Stimulated activated naive CD4-positive, alpha-beta T cell treated with Interleukin-2 at 50 U/mL for 16 hours (primary cell): ENCODE measurements at regions not wholly inside any gene's neighbourhood (a gene's known extent, or its start where the extent isn't known, plus 50 kb on each side); places are given as distances from the start of the nearest gene placed in this dataset.
"Not testable (repeated sequence)": the region's sequence is repeated elsewhere in the genome, so short reads cannot be mapped to it uniquely, and the experiment has no call there.

Experiments
- DNase-seq: peaks from one replicate; lab custom pipeline; 2025; lab: John Stamatoyannopoulos, UW

DNA sequence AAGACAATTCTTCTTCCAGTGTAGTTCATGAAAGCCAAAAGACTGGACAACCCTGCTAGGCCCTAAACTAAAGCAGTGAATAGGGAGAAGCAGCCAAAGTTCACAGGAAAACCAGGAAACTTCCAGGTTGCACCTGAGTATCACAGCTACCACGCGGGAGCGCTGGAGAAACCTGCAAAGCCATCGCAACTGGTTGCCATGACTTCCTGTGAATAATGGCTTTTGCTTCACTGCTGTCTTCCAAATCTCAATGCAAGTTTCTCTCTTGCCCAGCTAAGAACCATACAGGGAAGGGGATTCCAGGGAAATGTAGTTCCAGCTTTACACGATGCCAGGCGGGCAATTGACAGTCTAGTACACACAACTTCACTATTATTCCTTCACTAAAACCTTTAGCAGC, 114.1 kb downstream of the GXYLT1 start:
- DNase-seq, result no peak

DNA sequence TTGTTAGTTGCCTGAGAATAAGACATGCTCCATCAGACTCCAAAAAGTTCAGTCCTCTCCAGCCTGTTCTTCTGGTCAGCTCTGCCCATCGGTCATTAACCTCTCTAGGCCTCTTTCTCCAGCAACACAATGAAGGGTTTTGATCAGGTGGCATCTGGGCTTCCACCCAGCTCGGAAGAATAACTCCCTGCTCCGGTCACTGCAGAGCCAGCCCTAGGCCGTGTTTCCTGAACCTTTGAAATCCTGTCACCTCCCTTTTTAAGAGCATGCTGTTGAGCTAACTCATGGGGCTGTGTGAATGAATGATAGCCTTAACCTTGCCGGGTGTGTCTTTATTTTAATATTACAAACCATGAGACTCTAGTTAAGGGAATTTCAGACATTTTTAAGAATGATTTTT, 117.1 kb downstream of the GXYLT1 start:
- DNase-seq, result no peak

DNA sequence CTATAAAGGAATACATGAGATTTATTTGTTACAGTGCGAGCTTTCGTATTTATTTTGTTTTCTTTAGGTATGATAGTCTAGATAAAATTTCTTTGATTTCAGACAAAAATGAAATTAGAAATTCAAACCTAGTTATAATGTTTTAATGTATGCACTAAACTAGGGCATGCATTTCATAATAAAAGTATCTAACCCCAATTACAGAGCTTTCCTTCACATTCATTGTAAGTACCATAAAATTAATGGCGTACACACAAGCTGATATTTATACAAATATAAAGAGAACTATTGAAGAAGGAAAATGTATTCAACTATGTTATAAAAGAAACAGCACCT, 120.2 kb downstream of the GXYLT1 start:
- no peak for DNase-seq

DNA sequence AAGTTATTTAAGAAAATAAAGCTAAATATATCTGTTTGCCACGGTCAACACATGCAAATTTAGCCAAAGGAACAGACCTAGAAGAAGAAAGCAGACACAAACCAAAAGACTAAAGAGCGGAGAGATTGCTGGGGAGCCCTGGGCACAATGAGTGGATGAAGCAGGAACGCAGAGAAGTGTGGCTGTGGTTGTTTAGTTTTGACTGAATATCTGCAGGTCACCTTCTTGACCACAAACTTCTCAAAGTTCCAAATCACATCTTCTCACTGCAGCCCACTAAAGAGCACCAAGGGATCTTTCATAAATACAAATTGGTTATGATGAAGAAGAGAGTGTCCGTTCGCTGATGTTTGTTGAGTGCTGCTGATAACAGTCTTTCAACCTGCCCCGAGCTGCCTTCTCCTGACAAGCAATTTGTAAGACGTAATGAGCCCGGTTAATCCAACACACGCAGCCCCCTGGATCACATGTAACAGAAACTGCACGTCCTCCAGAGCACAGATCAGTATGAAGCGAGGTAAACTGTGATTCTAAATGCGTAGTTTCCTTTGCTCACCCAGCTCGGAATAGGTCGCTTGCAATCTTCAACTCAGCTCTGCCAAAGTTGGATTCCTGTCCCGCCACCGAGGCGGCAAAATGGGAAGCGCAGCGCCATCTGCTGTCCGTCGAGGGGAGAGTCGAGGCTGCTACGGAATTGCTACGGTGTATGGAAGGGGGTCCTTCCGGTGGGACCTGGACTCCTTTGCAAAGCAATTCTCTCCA, 120.8 kb downstream of the GXYLT1 start:
- peak; percentile 56 for DNase-seq

DNA sequence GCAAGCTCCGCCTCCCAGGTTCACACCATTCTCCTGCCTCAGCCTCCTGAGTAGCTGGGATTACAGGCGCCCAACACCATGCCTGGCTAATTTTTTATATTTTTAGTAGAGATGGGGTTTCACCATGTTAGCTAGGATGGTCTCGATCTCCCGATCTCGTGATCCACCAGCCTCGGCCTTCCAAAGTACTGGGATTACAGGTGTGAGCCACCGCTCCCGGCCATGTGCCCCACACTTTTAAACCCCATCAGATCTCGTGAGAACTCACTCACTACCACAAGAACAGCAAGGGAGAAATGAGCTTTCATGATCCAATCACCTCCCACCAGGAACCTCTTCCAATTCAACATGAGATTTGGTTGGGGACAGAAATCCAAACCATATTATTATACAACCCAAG, 122.7 kb downstream of the GXYLT1 start:
- not testable (repeated sequence) for DNase-seq

DNA sequence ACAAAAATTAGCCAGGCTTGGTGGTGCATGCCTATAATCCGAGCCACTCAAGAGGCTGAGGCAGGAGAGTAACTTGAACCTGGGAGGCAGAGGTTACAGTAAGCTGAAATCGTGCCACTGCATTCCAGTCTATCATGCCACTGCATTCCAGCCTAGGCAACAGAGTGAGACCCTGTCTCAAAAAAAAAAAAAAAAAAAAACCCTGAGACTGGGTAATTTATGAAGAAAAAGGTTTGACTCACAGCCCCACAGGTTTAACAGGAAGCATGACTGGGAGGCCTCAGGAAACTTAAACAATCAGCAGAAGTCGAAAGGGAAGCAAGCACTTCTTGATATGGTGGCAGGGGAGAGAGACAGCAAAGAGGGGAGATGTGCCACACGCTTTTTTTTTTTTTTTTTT, 123.2 kb downstream of the GXYLT1 start:
- no peak for DNase-seq

DNA sequence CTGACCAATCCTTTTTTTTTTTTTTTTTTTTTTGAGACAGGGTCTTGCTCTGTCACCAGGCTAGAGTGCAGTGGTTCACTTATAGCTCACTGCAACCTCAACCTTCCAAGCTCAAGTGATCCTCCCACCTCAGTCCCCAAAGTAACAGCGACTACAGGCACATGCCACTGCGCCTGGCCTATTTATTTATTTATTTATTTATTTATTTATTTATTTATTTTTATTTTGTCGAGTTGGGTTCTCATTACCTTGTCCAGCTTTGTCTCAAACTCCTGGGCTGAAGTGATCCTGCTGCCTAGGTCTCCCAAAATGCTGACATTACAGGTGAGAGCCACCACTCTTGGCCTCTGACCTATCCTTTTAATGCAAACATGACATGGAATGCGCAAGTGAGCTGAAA, 124.4 kb downstream of the GXYLT1 start:
- DNase-seq, result no peak

DNA sequence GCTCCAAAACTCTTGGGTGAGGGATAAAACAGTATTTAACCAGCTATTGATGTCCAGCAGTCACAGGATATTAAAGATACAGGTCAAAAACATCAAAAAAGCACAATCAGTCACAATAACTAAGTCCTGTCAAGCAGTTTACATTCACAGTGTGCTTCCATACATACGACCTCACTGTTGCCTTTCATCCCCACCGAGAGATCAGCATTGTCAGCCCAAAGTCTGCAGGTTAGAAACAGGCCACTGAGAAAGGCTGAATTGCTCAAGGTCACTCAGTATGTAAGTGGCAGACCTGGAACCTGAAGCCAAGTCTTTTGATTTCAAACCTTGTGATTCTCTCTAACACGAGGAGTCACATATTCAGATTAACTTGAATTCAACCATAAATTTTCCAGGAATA, 124.9 kb downstream of the GXYLT1 start:
- DNase-seq, result no peak

DNA sequence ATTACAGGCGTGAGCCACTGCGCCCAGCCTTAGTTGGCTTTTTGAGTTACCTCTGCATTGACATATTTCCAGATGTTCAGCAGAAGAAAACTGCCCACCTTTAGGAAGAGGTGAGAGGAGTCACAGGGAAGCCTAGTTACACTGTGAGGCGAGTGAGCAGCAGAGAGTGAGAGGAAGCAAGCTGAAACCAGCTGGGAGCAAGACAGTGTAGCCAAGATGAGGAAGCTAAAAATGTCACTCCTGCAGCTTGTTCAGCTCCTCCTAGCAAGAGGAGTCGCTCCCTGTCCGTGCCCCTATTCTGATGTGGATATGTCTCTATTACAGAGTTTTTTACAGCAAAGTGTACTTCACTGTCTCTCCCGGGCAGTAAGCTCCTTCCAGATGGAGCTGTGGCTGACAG, 127.6 kb downstream of the GXYLT1 start:
- no peak for DNase-seq

DNA sequence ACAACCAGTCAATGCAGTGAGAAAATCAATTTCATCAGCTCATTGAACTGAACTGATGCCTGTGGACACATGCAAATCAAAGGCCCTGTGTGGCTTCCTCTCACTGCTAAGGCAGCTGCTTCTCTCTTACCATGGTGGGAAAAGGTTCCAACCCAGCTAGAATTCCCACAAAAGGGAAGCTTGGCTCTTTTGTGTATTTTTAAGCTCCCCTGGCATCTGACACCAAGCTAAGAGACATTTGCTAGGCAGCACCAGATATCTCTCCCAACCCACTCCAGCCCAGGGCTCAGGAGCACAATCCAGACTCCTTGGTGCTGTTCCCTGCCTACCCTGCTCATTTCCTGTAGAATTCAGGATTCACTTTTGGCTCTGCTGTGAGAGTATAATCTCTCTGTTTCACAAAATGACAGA, 129.6 kb downstream of the GXYLT1 start:
- no peak for DNase-seq

DNA sequence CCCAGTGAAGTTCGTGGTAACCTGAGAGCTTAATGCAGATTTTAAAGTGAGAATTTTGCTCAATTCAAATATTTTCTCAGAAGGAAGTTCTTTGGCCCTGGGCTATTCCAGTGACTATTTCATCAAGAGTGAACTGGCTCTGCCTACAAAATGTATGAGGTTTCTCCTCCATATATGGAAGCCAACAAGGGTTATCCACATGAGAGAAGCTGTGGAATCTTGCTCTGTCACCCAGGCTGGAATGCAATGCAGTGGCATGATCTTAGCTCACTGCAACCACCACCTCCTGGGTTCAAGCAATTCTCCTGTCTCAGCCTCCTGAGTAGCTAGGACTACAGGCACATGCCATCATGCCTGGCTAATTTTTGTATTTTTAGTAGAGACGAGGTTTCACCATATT, 132.2 kb downstream of the GXYLT1 start:
- DNase-seq, result not testable (repeated sequence)

DNA sequence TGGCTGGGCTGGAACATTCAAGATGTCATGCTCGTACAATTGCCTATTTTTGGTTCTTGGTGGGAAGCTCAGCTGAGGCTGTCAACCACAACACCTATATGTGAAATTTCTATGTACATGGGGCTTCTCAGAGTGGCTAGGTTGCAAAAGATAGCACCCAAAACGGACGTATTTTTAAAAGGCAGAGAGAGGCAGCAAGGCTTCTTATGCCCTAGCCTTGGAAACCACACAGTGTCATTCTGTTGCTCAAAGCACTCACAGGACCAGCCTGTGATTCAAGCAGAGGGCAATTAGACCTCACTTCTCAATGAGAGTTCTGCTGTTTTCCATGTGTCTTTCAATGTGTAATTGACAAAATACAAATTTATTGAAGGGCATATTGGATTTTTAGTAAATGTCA, 134.0 kb downstream of the GXYLT1 start:
- no peak for DNase-seq

DNA sequence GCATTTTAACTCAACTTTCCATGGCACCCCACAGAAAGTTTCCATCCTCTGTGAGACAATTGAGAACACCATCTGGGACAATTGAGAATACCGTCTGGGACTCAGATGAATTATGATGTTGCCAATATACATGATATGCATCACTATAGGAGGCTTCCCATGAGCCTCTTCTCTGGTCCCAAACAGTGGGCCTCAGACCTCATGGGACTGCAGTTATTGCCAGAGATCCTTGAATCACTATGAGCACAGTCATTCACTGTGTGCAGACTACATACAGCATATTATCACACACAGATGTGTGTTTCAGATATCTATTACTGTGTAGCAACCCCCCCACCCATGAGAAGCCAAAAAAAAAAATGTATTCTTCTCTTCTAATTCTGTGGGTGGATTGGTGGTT, 134.4 kb downstream of the GXYLT1 start:
- DNase-seq, result no peak

DNA sequence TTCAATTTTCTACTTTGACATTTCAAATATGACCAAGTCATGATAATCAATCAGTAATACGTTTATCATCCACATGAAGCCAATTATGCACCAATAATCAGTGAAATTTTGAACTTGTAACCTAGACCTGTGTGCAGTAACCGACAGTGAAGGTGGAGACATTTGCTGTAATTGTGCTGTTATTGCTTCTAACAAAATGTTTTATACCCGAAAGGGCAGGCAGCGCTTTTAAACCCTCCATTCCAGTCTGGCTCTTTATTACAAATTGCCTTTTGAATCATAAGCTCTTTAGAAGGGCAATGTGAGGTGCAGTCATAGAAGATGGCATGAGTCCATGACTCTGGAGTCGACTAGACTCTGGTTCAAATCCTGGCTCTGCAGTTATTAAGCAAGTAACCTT, 135.7 kb downstream of the GXYLT1 start:
- DNase-seq, result no peak

DNA sequence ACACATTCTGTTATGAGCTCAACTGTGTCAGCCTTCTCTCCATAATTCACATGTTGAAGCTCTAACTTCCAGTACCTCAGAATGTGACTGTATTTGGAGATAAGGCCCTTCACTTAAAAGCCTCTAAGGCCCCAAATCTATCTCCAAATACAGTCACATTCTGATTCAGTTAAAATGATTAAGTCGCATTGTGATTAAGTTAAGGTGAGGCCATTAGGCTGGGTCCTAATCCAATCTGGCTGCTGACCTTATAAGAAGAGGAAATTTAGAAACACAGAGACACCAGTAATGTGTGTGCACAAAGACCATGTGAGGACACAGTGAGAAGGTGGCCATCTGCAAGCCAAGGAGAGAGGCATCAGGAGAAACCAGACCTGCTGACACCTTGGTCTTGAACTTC, 141.6 kb downstream of the GXYLT1 start:
- DNase-seq, result no peak

DNA sequence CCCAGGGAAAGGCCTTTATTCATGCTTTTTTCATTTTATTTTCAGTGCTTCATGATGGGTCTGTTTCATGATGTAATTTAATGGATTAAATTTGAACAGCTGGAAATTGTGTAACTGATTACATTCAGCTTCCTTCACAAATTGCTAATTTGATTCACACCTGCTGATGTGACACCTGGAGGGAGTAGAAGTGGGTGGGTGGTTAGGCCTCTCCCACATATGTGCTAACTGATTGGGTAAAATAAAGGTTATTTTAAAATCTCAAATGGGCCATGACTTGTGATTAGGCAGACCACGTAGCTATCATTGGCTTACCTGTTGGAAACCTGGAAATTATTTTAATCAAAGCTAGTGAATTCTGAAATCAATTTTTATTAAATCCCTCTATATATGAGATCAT, 142.1 kb downstream of the GXYLT1 start:
- no peak for DNase-seq

DNA sequence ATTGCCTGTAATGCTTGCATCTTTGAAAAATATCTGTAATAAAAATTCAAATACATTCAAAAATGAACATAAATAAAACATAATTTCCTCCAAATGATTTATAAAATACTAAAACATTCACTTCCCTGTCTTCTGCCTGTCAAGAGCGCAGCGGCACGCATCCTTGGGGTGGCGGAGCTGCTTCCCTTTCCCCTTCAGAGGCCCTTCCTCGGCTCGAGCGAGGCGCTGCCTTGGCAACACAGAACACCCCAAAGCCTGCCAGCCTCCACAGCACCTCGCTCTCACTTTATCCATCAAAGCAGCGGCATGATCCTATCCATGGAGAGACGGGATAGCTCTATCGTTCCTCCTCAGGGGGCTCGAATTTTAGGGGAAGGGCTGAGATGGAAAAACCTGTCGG, 146.2 kb downstream of the GXYLT1 start:
- no peak for DNase-seq

DNA sequence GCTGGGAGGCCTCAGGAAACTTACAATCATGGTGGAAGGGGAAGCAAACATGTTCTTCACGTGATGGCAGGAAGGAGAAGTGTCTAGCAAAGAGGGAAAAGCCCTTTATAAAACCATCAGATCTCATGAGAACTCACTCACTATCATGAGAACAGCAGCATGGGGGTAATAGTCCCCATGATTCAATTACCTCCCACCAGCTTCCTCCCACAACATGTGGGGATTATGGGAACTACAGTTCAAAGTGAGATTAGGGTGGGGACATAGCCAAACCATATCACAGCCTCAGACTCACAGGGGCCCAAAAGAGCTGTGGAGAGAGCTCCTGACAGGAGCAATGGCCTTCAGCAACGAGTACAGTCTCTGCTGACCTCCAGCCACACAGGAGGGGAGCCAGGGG, 151.4 kb downstream of the GXYLT1 start:
- no peak for DNase-seq

DNA sequence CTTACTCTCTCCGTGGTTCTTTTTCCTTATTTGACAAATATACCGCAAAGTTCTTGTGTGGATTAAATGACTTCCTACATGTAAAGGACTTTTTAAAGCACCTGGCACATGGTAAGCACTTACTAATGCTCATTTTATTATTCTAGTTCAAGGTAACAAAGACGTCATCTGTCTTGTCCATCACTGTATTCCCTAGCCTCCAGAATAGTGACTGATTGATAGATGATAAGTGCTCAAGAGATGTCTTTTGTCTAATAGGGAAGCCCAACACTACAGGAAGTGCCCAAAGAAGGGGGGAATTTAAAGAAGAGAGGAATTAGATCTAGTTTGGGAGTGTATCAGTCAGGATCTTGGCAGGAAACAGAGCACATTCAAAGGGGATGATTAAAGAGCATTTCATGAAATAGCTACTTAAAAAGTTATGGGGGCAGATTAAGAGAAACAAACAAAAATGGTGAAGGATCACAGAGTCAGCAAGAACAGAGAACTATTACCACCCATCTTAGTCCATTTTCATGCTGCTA, 151.9 kb downstream of the GXYLT1 start:
- DNase-seq, result no peak

DNA sequence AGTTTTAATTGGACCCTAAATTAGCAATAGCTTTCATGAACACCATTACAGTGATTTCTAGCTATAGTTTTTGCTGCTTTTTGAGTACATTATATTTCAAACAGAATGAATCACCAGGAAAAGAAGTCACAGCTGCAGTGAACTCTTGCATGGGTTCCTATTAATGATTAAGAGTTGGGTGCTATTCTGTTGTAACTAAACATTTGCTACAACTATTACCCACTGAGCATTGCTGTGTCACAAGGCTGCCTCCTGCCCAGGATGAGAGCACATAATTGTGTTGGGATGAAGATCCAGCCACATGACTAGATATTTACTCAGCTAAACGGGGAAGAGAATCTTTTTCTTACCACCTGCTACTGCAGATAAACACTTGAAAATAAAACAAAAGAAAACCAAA, 152.7 kb downstream of the GXYLT1 start:
- no peak for DNase-seq

DNA sequence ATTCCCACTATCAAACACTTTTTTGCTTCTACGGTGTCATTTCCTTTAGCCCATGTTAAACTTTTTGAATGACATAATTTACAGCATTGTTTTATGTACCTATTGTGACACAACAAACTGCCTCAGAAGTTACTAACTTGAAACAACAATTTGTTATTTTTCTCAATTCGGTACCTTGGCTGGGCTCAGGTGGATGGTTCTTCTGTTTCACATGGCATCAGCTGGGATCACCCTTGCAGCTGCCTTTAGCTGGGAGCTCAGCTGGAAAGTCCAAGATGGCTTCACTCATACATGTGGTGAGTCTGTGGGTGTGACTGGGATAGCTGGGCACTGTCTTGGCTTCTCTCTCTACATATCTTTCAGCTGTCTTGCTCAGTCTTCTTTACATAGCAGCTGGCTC, 156.0 kb downstream of the GXYLT1 start:
- DNase-seq, result no peak

DNA sequence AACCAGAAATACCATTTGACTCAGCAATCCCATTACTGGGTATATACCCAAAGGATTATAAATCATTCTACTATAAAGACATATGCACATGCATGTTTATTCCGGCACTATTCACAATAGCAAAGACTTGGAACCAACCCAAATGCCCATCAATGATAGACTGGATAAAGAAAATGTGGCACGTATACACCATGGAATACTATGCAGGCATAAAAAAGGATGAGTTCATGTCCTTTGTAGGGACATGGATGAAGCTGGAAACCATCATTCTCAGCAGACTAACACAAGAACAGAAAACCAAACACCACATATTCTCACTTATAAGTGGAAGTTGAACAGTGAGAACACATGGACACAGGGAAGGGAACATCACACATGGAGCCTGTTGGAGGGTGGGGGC, 158.2 kb downstream of the GXYLT1 start:
- DNase-seq, result not testable (repeated sequence)

DNA sequence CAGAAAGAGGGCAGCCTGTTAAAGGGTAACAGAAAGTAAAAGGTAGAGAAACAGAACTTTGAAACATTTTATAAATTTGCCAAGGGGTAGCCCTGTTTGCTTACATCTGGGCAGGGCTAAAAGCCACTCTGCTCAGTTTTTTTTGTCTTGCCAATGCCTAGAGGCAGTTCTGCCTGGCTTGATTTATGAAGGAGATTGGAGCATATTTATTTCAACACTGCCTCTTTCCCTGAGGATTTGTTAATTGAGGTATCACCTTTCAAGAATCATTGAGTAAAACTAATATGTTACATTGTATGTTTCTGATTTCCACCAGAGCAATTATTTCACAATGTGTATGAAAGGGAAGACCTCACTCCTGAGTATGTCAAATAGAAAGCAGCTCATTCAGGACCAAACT, 160.8 kb downstream of the GXYLT1 start:
- no peak for DNase-seq

DNA sequence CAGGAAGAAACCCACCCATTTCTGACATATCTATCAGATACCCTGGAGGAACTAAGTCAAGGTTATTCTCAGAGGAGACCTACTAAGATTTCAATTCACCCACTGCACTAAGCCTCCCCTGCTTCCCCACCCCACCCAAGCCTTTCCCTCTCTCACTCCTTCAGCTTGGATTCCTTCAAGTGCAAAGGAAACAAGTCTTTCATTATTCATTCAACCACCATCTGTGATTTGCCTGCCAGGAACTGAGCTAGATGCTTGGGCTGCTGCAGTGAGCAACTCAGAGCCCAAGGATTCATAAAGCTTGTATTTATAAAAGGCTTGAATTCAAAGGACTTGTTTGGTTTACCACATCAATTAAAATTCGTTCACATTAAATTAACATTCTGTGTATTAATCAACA, 161.3 kb downstream of the GXYLT1 start:
- no peak for DNase-seq
